ENCODE measurements at regions not wholly inside any gene's neighbourhood (a gene's known extent, or its start where the extent isn't known, plus 50 kb on each side); places are given as distances from the start of the nearest gene placed in this dataset.

- Histone ChIP-seq H3K27me3 (replicated peaks) (no peaks in the 10 kb centered on the region), H3K4me3 (ENCODE audit: low read depth, low read length) (no peak overlapping the region), H3K27ac (no peak overlapping the region), H3K36me3 (replicated peaks) (no peaks in the 10 kb centered on the region)
- in situ Hi-C loops (cut with HindIII; ENCODE audit: low pct_ligation_motif_present, low sequenced_read_pairs): no loop called here
- DNase-seq: no peak
- TF ChIP-seq, protein P1, sequence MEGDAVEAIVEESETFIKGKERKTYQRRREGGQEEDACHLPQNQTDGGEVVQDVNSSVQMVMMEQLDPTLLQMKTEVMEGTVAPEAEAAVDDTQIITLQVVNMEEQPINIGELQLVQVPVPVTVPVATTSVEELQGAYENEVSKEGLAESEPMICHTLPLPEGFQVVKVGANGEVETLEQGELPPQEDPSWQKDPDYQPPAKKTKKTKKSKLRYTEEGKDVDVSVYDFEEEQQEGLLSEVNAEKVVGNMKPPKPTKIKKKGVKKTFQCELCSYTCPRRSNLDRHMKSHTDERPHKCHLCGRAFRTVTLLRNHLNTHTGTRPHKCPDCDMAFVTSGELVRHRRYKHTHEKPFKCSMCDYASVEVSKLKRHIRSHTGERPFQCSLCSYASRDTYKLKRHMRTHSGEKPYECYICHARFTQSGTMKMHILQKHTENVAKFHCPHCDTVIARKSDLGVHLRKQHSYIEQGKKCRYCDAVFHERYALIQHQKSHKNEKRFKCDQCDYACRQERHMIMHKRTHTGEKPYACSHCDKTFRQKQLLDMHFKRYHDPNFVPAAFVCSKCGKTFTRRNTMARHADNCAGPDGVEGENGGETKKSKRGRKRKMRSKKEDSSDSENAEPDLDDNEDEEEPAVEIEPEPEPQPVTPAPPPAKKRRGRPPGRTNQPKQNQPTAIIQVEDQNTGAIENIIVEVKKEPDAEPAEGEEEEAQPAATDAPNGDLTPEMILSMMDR (IDR thresholded peaks at IDR 0.05; ENCODE audit: low read depth, low read length, missing control alignments): no peak
These were observed 512.9 kb upstream of the HTR2A start for GRCh38 chr13:47409778-47410177.

GRCh38 chr13:47408546-47409319 lies 511.9 kb upstream of the HTR2A start:
- in situ Hi-C loops (cut with HindIII; ENCODE audit: low pct_ligation_motif_present, low sequenced_read_pairs): no loop called here
- TF ChIP-seq, protein P1 (IDR thresholded peaks at IDR 0.05; ENCODE audit: low read depth, low read length, missing control alignments): no peak
- Histone ChIP-seq H3K27me3 (replicated peaks) (no peaks in the 10 kb centered on the region), H3K27ac (no peak overlapping the region), H3K36me3 (replicated peaks) (no peaks in the 10 kb centered on the region), H3K4me3 (ENCODE audit: low read depth, low read length) (no peak overlapping the region)
- no peak for DNase-seq

GRCh38 chr13:47407808-47408207 lies 511.0 kb upstream of the HTR2A start:
- DNase-seq: no peak
- TF ChIP-seq, protein P1 (IDR thresholded peaks at IDR 0.05; ENCODE audit: low read depth, low read length, missing control alignments): no peak
- Histone ChIP-seq H3K27ac (no peak overlapping the region), H3K27me3 (replicated peaks) (no peaks in the 10 kb centered on the region), H3K4me3 (ENCODE audit: low read depth, low read length) (no peak overlapping the region), H3K36me3 (replicated peaks) (no peaks in the 10 kb centered on the region)
- in situ Hi-C loops (cut with HindIII; ENCODE audit: low pct_ligation_motif_present, low sequenced_read_pairs): no loop called here

- no peaks in the 10 kb centered on the region for H3K36me3 ChIP-seq (replicated peaks)
- no peaks in the 10 kb centered on the region for H3K27me3 ChIP-seq (replicated peaks)
- in situ Hi-C loops (cut with HindIII; ENCODE audit: low pct_ligation_motif_present, low sequenced_read_pairs): no loop called here
- DNase-seq: no peak
- no peak overlapping the region for H3K4me3 ChIP-seq (ENCODE audit: low read depth, low read length)
- TF ChIP-seq, protein P1 (IDR thresholded peaks at IDR 0.05; ENCODE audit: low read depth, low read length, missing control alignments): no peak
- no peak overlapping the region for H3K27ac ChIP-seq
These were observed 502.7 kb upstream of the HTR2A start for GRCh38 chr13:47399599-47399998.

- Histone ChIP-seq H3K27ac (no peak overlapping the region), H3K27me3 (replicated peaks) (no peaks in the 10 kb centered on the region), H3K36me3 (replicated peaks) (no peaks in the 10 kb centered on the region), H3K4me3 (ENCODE audit: low read depth, low read length) (no peak overlapping the region)
- DNase-seq: peak; percentile 51
- in situ Hi-C loops (cut with HindIII; ENCODE audit: low pct_ligation_motif_present, low sequenced_read_pairs): no loop called here
- TF ChIP-seq, protein P1 (IDR thresholded peaks at IDR 0.05; ENCODE audit: low read depth, low read length, missing control alignments): no peak
These were observed 500.9 kb upstream of the HTR2A start for GRCh38 chr13:47397739-47398138.

DNA sequence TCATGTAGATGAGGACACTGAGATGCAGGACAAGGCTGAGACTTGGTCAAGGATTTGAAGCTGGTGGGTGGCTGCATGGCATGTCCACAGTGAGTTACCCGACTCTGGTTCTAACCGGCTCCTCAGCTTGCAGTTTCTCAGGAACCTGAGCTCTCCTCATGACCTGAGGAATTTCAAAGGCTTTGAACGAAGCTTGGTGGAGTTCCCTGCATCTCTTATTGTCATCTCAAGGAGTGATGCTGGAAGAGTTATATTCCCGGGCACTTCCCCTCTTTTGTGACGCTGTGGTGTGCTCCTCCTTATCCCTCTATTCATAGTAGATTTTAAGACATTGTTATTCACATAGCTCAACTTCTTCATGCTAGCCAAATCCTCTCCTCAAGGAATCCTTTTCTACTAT lies 500.1 kb upstream of the HTR2A start:
- no peaks in the 10 kb centered on the region for H3K36me3 ChIP-seq (replicated peaks)
- TF ChIP-seq, protein P1 (IDR thresholded peaks at IDR 0.05; ENCODE audit: low read depth, low read length, missing control alignments): no peak
- no peaks in the 10 kb centered on the region for H3K27me3 ChIP-seq (replicated peaks)
- in situ Hi-C loops (cut with HindIII; ENCODE audit: low pct_ligation_motif_present, low sequenced_read_pairs): no loop called here
- no peak overlapping the region for H3K27ac ChIP-seq
- DNase-seq: no peak
- no peak overlapping the region for H3K4me3 ChIP-seq (ENCODE audit: low read depth, low read length)
